GM12892 (cell line): ENCODE measurements at regions not wholly inside any gene's neighbourhood (a gene's known extent, or its start where the extent isn't known, plus 50 kb on each side); places are given as distances from the start of the nearest gene placed in this dataset.

Experiments used
- POLR2A ChIP-seq: IDR thresholded peaks from 2 replicates; pipeline ENCODE4 v1.6.1; 2011; ENCODE audit warnings: low read depth, low read length, control low read depth
- TAF1 ChIP-seq: IDR thresholded peaks from 2 replicates; pipeline ENCODE4 v1.6.1; 2011; ENCODE audit warnings: low read depth, mild to moderate bottlenecking, control low read depth, low read length, borderline replicate concordance

DNA sequence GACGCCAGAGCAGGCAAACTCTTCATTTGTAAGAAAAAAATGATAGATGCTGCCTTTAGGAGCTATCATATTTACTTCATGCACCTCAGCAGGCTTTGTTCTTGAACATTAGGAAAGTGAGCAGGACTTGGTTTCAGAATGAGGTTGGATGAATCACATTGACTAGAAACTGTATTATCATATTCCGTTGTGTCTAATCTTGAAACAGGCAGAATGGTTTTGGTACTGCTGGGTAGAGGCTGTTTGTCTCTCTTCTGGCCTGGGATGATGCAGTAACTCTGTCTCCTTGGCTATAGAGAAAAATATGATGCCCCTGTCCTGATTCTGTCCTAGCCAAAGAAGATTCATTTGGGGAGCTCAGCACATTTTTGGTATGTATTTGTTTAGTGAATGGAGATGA is 344.2 kb upstream of the GRM7 start:
- TF ChIP-seq POLR2A (no peak), TAF1 (no peak)
